Brain microvascular endothelial cell (primary cell): ENCODE measurements at regions not wholly inside any gene's neighbourhood (a gene's known extent, or its start where the extent isn't known, plus 50 kb on each side); places are given as distances from the start of the nearest gene placed in this dataset.
"Not testable (repeated sequence)": the region's sequence is repeated elsewhere in the genome, so short reads cannot be mapped to it uniquely, and the experiment has no call there.

Experiments
- DNase-seq: peaks from one replicate; pipeline ENCODE4 v3.0.0-alpha.2; 2020
- H3K27ac ChIP-seq: fragments of 250-450 bp; sonication (Bioruptor Pico); 2 replicates; pipeline ENCODE4 v1.5.1; 2020; ENCODE audit warnings: mild to moderate bottlenecking, moderate library complexity
- H3K27me3 ChIP-seq: fragments of 250-450 bp; sonication (Bioruptor Pico); replicated peaks from 2 replicates; pipeline ENCODE4 v1.5.1; 2020; ENCODE audit warnings: mild to moderate bottlenecking
- H3K36me3 ChIP-seq: fragments of 250-450 bp; sonication (Bioruptor Pico); replicated peaks from 2 replicates; pipeline ENCODE4 v1.5.1; 2020; ENCODE audit warnings: mild to moderate bottlenecking
- H3K4me3 ChIP-seq: 2 replicates; pipeline ENCODE4 v1.5.1; 2011; ENCODE audit warnings: low read depth, mild to moderate bottlenecking, control low read depth, low read length, moderate library complexity
- in situ Hi-C: cut with HindIII; loops from 2 replicates; pipeline ENCODE4 v1.10.0; 2017; ENCODE audit warnings: low sequenced_read_pairs, low pct_ligation_motif_present
- TF ChIP-seq, protein P1 (sequence below): IDR thresholded peaks from 2 replicates; pipeline ENCODE4 v1.5.1; 2011; ENCODE audit warnings: low read depth, mild to moderate bottlenecking, moderate library complexity, low read length, control low read depth, inconsistent platforms; ENCODE audit errors: missing control alignments

DNA sequence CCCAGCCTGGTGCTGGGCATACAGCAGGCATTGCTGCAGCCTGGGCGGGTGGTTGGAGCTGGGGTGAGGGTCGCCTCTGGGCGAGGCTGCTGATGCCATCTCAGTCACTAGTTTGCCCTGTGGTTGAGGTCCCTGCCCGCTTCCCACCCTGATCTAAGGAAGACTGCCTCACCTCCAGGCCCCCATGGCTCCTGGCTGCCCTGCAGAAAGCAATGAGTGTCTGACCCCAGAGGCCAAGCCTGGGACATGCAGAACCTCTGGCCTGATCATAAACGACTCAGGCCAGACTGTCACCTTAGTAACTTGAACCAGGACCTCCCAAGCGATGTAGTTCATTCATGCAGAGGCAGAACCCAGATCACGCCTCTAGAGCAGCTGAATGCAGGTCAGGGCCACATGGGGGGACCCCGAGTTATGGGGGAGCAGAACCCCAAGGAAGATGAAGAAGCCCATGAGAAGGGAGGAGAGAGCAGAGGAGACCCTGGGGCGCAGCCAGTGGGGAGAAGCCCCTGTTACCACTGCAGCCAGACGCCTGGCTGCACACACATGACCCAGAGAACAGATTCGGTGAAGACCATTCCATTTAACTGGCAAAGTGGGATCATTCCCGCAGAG is 213.9 kb downstream of the TBC1D2B start:
- Histone ChIP-seq H3K27me3 (no peaks in the 10 kb centered on the region), H3K36me3 (no peaks in the 10 kb centered on the region), H3K27ac (no peak overlapping the region), H3K4me3 (no peak overlapping the region)
- TF ChIP-seq, protein P1, sequence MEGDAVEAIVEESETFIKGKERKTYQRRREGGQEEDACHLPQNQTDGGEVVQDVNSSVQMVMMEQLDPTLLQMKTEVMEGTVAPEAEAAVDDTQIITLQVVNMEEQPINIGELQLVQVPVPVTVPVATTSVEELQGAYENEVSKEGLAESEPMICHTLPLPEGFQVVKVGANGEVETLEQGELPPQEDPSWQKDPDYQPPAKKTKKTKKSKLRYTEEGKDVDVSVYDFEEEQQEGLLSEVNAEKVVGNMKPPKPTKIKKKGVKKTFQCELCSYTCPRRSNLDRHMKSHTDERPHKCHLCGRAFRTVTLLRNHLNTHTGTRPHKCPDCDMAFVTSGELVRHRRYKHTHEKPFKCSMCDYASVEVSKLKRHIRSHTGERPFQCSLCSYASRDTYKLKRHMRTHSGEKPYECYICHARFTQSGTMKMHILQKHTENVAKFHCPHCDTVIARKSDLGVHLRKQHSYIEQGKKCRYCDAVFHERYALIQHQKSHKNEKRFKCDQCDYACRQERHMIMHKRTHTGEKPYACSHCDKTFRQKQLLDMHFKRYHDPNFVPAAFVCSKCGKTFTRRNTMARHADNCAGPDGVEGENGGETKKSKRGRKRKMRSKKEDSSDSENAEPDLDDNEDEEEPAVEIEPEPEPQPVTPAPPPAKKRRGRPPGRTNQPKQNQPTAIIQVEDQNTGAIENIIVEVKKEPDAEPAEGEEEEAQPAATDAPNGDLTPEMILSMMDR, result no peak
- in situ Hi-C loops, result no loop called here
- no peak for DNase-seq

DNA sequence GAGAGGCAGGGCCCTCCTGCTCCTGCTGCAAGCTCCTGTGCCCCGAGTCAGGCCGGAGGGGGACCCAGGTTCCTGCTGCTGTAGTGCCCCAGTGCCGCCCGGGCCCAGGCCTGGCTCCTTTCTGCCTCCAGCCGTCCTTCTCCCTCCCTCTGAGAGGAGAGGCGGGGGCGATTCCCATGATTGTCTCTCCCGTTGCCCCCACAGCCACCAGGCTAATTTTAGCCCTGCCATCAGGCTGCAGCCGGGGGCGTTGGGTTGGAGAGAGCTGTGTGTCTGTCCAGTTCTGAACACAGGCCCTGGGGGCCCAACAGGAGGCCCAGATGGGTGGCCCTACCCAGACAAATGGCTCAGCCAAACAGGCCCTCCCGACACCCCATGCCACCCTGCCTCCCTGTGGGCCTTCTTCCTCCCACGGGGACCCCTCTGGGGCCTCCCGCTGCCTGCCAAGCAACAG is 214.8 kb downstream of the TBC1D2B start:
- in situ Hi-C loops, result no loop called here
- H3K36me3 ChIP-seq, result no peaks in the 10 kb centered on the region
- no peak overlapping the region for H3K4me3 ChIP-seq
- no peak for DNase-seq
- H3K27ac ChIP-seq, result no peak overlapping the region
- TF ChIP-seq, protein P1, result no peak
- no peaks in the 10 kb centered on the region for H3K27me3 ChIP-seq

DNA sequence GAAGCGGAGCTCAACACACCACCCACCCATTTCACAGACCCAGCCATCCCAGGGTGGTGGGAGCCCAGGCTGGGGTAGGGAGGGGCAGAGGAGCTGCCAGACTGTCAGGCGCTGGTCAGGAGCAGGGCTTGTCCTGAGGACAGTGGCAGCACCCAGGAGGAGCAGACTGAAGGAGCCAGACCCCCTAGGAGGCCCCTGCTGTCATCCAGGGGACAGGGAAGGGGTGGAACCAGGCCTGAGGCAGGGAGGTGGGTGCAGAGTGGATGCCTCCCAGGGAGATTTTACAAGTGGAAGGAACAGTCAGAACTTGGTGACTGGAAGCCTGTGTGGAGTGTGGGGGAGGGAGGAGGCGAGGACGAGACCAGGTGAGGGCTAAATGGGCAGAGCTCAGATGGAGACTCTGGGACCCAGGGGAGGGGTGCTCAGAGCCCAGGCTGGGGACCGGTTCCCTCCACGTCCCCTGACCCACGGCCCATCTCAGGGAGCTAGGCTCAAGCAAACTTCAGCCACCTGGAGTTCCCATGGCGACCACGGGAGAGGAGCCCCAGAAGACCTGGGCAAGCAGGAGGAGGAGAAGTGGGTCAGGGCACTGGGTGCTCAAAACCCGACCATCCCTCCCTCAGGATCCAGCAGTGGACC is 215.4 kb downstream of the TBC1D2B start:
- DNase-seq, H3K4me3 ChIP-seq, H3K27me3 ChIP-seq, H3K36me3 ChIP-seq, H3K27ac ChIP-seq, in situ Hi-C loops: not testable (repeated sequence)

DNA sequence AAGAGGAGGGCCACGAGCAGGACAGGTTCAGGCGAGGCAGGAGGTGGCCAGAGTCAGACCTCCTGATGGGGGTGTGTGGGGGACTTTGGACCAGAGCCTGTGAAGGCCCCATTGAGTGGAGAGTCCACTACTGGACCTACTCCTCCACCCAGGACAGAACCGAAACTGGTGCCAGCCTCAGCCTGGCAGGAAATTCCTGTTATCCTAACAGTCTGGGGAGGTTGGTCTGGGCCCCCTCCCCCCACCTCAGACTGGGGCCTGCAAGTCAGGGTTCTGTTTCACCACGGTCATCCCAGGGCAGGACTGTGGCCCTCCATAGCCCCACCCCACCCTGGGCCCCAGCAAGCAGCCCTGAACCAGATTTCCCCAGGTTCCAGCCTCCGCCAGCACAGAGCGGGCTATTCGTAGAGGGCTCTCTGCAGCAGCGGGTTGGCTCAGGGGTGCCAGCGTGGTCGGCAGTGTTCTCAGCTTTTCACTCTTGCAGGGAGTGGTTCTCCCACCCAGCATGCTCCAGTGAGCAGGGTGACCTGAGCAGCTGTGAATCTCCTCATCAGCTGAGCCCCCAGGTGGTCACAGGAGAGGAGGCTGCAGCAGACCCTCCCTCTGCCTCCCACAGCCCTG is 217.3 kb downstream of the TBC1D2B start:
- in situ Hi-C loops, result no loop called here
- no peaks in the 10 kb centered on the region for H3K36me3 ChIP-seq
- TF ChIP-seq, protein P1, result no peak
- no peak for DNase-seq
- no peak overlapping the region for H3K4me3 ChIP-seq
- no peaks in the 10 kb centered on the region for H3K27me3 ChIP-seq
- no peak overlapping the region for H3K27ac ChIP-seq

DNA sequence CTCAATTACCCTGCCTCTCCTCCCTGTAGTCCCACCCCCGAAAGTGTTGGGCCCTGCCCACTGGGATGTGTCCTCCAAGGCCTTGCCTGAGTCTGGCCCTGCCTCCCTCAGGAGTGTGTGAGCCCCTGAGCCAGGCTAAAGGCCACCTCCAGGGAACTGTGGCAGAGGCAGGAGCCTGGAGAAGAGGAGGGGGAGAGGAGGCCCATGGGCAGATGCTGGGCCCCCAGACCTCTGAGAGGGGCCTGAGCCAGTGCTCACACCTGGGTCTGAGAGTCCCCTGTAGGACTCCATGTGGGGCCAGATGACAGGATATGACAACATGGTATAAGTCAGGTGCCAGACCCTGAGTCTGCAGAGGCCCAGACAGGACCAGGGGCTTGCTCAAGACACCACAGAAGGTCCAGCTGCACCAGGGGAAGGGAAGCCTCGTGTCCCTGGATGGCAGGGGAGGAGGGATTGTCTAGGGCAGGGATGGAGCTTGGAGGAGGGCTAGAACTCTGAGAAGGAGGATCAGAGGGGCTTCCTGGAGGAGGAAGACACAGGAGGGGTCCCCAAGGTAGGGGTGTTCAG is 217.9 kb downstream of the TBC1D2B start:
- Histone ChIP-seq H3K27ac (no peak overlapping the region), H3K27me3 (no peaks in the 10 kb centered on the region), H3K36me3 (no peaks in the 10 kb centered on the region), H3K4me3 (no peak overlapping the region)
- TF ChIP-seq, protein P1, result no peak
- DNase-seq, result no peak
- in situ Hi-C loops, result no loop called here

DNA sequence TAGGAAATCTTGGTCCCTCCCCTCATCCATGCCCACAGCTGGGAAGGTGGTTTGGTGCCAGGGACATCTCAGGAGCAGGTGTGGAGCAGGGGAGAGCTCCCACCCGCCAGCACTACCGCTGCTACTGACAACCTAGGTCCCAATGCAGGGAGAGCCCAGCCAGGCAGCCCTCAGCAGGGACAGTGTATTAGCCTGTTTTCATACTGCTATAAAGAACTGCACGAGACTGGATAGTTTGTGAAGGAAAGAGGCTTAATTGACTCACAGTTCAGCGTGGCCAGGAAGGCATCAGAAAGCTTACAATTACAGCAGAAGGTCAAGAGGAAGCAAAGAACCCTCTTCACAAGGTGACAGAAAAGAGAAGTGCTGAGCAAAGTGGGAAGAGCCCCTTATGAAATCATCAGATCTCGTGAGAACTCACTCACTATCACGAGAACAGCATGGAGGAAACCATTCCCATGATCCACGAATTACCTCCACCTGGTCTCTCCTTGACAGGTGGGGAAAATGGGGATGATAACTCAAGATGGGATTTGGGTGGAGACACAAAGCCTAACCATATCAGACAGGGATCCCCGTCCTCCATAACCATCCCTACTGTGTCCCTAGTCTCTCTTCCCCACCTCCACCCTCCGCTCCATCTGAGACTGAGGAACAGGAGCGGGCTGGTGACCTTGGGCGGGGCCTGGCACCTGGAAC is 218.6 kb downstream of the TBC1D2B start:
- Histone ChIP-seq H3K27ac (no peak overlapping the region), H3K27me3 (no peaks in the 10 kb centered on the region), H3K36me3 (no peaks in the 10 kb centered on the region), H3K4me3 (no peak overlapping the region)
- in situ Hi-C loops, result no loop called here
- TF ChIP-seq, protein P1, result no peak
- no peak for DNase-seq
